ENCODE measurements at regions not wholly inside any gene's neighbourhood (a gene's known extent, or its start where the extent isn't known, plus 50 kb on each side); places are given as distances from the start of the nearest gene placed in this dataset.

GRCh38 chr18:65257149-65257548 is 493.7 kb upstream of the CDH7 start:
- no peak for DNase-seq (ENCODE audit: low read depth in 1 of 2, low spot score in 1 of 2)
- Histone ChIP-seq H3K27ac (replicated peaks) (no peak overlapping the region), H3K4me3 (replicated peaks; ENCODE audit: insufficient read depth, low read length) (no peak overlapping the region), H3K27me3 (ENCODE audit: insufficient read depth, poor library complexity, severe bottlenecking) (no peaks in the 10 kb centered on the region)
- no peak for TF ChIP-seq SPI1 (IDR thresholded peaks at IDR 0.05; ENCODE audit: borderline replicate concordance, low read depth)
- TF ChIP-seq POLR2AphosphoS5 (IDR thresholded peaks at IDR 0.05; ENCODE audit: low read depth) = no peak
- no peak for TF ChIP-seq CTCF (IDR thresholded peaks at IDR 0.05; ENCODE audit: insufficient read depth, low read length)
- no peak for TF ChIP-seq GABPA (IDR thresholded peaks at IDR 0.05; ENCODE audit: low read depth)
- no peak for TF ChIP-seq REST (IDR thresholded peaks at IDR 0.05; ENCODE audit: insufficient replicate concordance, low read depth)

GRCh38 chr18:65255417-65255816 is 495.4 kb upstream of the CDH7 start:
- no peak for DNase-seq (ENCODE audit: low read depth in 1 of 2, low spot score in 1 of 2)
- no peak for TF ChIP-seq CTCF (IDR thresholded peaks at IDR 0.05; ENCODE audit: insufficient read depth, low read length)
- TF ChIP-seq REST (IDR thresholded peaks at IDR 0.05; ENCODE audit: insufficient replicate concordance, low read depth) = no peak
- no peak for TF ChIP-seq GABPA (IDR thresholded peaks at IDR 0.05; ENCODE audit: low read depth)
- TF ChIP-seq SPI1 (IDR thresholded peaks at IDR 0.05; ENCODE audit: borderline replicate concordance, low read depth) = no peak
- TF ChIP-seq POLR2AphosphoS5 (IDR thresholded peaks at IDR 0.05; ENCODE audit: low read depth) = no peak
- Histone ChIP-seq H3K27me3 (ENCODE audit: insufficient read depth, poor library complexity, severe bottlenecking) (no peaks in the 10 kb centered on the region), H3K4me3 (replicated peaks; ENCODE audit: insufficient read depth, low read length) (no peak overlapping the region), H3K27ac (replicated peaks) (no peak overlapping the region)

GRCh38 chr18:65239787-65240186 is 511.0 kb upstream of the CDH7 start:
- no peak overlapping the region for H3K4me3 ChIP-seq (replicated peaks; ENCODE audit: insufficient read depth, low read length)
- no peaks in the 10 kb centered on the region for H3K27me3 ChIP-seq (ENCODE audit: insufficient read depth, poor library complexity, severe bottlenecking)
- H3K27ac ChIP-seq (replicated peaks) = no peak overlapping the region
- TF ChIP-seq REST (IDR thresholded peaks at IDR 0.05; ENCODE audit: insufficient replicate concordance, low read depth) (no peak), POLR2AphosphoS5 (IDR thresholded peaks at IDR 0.05; ENCODE audit: low read depth) (no peak), SPI1 (IDR thresholded peaks at IDR 0.05; ENCODE audit: borderline replicate concordance, low read depth) (no peak), GABPA (IDR thresholded peaks at IDR 0.05; ENCODE audit: low read depth) (no peak), CTCF (IDR thresholded peaks at IDR 0.05; ENCODE audit: insufficient read depth, low read length) (no peak)
- no peak for DNase-seq (ENCODE audit: low read depth in 1 of 2, low spot score in 1 of 2)
